ENCODE measurements at regions not wholly inside any gene's neighbourhood (a gene's known extent, or its start where the extent isn't known, plus 50 kb on each side); places are given as distances from the start of the nearest gene placed in this dataset.

DNA sequence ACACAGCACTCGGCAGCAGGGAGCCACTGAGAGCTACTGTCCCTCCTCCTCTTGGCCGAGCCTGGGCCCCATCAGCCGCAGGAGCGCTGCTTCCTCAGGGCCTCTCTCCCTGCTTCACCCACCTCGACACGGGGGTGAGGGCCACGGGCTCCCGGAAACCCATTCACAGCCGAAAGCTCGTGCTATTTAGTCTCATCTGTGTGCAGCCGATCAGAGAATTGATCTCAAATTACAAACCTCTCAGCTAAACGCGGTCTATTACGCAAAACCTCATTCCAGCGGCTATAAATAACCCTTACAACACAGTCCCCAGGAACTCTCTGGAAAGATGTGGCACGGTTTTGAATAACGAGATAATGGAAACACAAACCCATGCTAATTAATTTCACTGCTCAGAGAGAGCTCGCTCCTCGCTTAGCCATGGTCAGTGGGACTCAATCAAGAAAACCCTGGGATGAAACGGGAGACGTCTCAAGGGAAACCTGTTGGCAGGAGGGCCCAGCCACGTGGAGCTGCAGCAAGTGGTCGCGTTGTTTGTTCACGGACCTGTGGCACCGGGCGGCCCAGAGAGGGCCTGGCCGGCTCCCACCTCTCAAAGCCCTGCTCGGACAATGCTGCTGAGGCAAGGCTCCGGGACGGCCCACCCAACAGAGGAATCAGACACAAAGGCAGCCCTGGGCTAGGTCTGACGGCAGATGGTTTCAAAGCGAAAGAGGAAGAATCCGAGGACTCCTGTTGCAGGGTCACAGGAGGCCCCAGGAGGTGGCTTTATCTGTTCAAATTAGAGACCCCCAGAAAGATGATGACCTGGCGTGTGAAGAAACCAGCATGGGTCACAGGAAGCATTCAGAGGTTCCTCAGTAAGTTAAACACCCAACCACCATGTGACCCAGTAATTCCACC lies 210.5 kb downstream of the CTTN start:
- DNase-seq (ENCODE audit: low read depth) = peak; percentile 77

DNA sequence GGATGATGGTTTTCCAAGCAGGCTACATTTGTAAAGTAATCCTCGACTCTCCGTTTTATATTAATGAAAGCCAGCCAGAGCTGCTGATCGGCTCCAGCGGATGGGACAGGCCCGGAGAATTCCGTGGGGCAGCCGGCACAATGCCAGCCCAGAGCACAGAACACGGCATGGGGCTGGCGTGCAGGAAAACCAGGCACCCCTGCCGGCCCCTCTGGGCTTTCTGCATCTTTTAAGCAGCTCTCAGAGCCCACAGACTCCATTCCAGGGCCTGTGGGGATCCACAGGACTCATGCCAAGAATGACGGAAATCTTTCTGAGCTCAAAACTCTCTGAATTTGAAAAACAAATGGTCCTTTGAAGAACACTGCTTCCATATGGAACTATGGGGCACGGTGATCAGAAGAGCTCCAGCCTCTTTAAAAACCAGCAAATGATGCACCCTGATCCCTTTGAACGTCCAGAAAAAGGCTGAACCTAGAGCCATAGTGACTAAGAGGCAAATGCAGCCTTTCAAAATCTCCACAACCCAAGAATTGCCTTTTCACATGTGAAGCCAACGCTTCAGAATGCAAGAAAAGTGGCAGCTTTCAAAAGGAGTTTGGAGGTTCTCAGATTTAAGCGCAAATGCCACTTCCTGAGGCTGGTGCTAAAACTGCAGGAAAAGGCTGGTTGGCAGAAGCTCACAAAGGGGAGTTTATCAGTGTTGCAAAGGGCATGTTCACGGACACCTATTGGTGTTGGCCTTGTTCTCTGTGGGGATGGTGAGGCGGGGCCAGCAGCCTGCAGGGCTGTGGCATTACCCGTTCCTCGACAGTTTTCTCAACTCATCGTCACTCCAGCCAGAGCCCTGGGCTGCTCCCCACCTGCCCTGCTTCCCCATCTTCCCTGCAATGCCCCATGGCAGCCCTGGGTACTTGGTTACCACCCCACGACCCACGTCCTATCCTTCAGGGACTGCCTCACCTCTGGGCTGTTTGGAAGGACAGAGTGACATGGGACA lies 212.5 kb downstream of the CTTN start:
- DNase-seq (ENCODE audit: low read depth) = peak; percentile 57

DNA sequence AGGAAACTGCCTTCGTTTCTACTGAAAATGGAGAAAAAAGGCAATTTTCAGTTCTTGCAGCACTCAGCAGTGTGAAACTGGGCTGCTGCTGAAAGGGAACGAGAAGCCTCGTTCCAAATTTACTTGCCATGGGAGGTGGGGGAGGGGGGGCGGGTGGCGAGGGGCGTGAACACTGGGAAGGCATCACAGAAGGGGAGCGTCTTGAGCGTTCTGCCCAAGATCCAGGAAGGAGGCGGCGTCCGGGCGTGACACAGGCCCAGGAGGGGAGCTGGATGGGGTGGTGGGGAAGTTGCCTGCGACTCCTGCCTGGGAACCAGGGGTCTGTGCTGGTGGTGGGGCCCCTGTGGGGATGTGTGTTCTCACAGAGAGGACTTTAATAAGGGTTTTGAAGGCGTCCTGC lies 213.5 kb downstream of the CTTN start:
- DNase-seq (ENCODE audit: low read depth) = no peak

DNA sequence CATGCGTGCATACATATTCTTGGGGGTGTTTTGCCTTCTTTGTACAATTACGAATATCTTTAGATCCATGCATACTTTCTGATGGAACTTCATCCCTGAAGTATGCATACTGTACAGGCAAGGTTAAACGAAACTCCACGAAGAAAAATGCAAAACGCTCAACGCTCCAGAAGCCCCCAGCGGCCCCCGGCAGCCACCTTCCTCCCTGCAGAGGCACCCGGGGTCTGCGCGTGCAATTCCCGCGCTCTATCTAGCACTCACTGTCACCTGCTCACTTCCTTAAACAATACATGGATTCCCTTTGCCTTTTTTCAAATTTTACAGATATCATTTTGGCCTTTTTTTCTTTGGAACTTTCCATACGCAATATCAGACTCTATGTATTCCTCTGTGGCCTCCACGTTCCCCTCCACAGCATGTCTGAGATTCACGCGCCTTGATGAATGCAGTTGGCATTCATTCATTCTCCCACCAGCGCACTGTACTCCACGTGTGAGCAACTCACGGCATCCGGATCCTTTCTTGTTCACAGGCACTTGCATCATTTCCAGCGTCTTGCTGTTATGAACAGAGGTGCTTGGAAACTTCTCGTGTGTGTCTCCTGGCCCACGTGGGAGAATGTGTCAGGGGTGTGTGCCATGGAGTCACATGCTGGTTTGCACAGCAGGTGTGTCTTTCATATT lies 214.3 kb downstream of the CTTN start:
- DNase-seq (ENCODE audit: low read depth) = no peak

DNA sequence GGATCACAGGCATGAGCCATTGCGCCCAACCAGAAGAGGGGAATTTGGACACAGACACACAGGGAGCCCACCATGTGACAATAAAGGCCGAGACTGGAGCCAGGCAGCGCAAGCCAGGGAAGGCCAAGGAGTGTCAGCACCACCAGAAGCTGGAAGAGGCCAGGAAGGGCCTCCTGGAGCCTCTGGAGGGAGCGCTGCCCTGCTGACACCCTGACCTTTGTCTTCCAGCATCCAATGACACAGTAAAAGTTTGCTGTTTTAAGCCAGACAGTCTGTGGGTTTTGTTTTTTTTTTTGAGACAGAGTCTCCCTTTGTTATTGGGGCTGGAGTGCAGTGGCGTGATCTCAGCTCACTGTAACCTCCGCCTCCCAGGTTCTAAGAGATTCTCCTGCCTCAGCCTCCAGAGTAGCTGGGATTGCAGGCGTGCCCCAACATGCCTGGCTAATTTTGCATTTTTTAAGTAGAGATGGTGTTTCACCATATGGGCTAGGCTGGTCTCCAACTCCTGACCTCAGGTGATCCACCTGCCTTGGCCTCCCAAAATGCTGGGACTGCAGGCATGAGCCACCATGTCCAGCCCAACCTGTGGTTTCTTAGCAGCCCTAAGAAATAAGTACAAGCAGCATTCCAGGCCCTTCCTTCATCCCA lies 215.8 kb downstream of the CTTN start:
- no peak for DNase-seq (ENCODE audit: low read depth)

DNA sequence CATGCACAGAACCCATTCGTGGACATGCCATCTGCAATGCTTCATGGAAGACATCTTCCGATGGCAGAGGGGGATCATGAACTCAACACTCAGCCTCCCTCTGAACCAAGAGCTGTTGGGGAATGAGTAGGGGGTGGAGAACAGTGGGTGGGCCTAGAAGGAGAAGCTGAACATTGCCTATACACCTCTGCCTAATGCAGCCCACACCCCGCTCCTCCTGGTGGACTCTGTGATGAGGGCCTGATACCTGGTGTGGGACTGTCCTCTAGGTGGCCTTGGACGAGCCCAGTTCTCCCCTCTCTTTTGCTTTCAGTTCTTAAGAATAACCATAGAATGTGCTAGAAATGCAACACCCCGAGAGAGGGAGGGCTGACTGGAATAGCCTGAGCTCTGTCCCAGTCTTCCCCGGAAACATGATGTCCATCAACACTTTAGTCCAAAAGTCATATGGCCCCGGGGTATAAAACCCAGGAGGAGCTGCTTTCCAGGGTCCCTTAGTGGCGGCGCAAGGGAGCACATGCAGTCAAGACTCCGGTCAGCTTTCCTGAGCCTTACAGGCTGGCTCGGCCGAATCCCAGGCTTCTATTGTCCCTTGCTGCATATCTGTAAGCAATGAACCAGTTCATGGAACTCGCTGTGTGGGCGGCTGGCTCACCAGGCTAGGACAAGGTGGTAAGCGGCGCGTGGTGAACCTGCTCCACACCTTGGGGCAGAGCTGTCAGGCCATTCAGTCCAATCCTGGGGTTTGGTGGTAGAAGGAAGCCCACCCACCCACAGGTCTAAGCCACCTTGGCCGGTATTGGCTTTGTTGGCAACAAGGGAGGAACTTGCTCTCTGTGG lies 216.9 kb downstream of the CTTN start:
- no peak for DNase-seq (ENCODE audit: low read depth)

DNA sequence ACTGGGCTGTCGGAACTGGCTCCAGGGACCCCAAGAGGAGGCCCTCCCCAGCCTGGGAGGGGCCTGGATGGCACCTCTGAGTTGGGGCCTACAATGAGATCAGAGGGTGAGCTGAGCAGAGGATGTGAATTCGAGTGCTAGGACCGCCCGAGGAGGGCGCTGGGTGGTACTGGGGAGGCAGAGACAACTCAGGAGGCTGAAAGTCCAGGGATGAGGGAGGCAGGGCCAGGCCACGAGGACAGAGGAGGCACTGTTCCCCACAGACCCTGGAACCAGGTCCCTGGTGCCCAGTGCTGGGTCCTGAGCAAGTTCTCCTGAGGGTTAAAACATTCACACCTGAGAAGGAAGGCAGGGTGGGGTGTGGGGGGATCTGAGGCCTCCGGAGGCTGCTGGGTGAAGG lies 218.0 kb downstream of the CTTN start:
- no peak for DNase-seq (ENCODE audit: low read depth)

DNA sequence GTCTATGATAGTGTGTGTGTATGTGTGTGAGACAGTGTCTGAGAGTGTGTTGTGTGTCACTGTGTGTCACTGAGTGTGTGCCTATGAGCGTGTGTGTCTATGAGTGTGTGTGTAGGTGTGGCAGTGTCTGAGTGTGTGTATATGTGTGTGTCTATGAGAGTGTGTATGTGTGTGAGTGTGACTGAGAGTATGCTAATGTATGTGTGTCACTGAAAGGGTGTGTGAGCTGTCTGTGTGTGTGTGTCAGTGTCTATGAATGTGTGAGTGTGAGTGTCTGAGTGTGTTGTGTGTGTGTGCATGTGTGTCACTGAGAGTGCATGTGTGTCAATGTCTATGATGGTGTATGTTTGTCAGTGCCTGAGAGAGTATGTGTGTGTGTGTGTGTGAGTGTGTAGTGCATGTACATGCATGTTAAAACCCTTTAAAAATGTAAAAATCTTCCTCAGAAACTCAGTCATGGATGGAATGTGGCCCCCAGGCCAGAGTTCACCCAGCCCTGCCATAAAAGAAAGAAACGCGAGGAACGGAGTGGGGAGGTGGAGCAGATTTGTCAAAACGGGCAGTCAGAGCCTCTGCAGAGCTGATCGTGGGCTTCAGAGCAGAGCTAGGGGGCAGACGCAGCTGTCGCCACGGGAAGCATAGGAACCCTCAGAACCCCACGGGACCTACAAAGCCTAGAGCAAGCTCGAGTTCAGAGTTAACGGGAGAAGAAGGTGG lies 218.8 kb downstream of the CTTN start:
- no peak for DNase-seq (ENCODE audit: low read depth)

DNA sequence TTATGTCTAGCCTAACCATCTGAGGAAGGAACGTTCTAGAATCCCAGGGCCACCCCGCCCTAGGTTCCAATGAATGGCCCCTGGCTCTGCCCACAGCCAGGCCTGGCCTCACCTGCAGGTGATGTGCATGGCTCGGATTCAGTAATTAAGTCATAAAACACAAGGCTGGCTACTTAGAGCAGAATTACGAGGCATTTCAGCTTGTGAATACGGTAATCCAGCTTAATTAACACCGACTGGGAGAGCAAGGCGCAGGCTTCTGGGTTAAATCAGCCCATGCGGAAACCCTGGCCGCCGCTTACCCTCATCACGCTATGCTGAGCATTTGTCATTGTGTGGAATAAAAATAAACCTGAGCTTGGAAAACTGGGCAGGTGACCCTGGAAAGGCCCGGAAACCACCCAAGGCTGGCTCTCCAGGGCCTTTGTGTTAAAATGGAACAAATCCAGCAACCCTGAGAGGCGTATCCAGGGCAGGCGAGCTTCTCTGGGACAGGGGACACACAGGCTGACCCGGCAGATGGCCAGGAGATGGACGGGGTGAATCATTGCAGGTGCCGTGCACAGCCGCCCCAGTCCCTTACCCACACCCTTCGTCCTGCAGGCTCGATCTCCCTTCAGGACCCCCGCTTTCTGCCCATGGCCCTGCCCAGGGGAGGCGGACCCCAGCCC lies 220.2 kb downstream of the CTTN start:
- no peak for DNase-seq (ENCODE audit: low read depth)

DNA sequence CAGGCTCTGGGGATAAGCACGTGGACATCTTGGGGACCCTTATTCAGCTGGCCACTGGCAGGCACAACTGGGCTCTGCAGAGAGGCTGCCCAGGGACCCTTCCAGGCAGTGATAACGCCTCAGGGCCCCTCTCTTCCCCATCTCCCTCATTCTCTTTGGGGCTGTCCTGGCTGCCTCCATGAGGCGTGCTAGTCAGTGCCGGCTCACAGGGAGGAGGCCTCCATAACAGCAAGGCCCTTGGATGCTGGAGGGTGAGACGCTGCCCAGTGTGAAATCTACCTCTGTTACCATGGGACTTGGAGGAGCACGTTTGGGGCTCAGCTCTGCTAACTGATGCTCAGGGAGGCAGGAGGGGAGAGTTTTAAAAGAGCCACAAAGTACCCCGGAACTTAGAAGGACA lies 221.3 kb downstream of the CTTN start:
- DNase-seq (ENCODE audit: low read depth) = no peak

DNA sequence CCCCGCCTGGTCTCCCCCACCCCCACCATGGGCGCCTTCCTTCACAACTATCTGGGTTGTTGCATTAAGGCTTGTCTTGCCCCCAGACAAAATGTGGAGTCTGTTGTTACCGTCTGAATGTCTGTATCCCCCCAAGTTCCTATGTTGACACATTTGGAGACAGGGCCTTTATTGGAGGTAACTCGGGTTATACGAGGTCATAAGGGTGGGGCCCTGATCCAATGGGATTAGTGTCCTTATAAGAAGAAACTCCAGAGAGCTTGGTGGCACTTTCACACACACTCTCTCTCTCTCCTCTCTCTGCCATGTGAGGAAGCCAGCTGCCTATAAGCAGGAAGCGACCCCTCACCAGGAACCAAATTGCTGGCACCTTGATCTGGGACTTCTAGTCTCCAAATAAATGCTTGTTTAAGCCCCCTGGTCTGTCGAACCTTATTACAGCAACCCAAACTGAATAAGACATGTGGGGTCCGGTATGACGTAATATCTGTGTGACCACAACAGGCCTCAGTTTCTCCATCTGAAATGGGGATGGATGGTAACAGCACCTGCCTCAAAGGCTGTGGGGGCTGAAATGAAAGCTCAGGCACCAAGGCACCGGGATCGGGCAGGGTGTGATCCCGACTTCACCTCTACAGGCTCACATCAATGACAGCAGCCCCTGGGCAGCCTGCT lies 222.3 kb downstream of the CTTN start:
- DNase-seq (ENCODE audit: low read depth) = no peak

DNA sequence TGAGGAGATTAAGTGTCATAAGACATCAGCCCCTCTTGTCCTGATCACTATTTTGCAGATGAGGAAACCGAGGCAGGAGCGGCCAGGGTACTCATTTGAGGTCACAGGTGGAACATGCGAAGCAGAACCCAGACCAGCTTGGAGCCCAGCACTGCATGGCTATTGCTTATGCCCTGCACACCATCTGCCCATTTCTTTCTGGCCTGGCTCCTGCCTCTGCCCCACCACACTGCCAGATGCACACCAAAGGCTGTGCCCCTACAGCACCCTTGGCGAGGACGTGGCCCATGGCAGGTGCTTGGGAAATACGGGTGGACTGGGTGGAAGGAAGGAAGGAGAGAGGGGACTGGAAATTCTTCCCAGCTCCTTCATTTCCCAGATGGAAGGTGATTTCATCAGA lies 222.9 kb downstream of the CTTN start:
- no peak for DNase-seq (ENCODE audit: low read depth)

DNA sequence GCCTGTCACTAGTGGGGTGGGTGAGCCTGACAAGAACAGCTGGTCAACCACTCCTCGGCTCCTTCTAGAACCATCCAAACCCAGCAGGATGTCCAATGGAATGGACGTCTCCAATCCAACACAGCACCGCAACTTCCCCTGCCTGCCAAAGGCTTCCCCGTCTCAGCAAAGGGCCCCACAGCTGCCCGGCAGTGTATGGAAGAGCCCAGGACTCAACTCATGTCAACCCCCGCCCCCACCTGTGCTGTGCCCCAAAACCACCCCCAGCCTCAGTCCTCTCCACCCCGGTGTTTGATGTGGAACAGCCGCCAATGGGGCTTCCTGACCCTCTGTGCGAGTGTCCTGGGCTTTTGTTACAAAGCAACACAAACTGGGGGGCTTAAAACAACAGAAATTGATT lies 223.8 kb downstream of the CTTN start:
- DNase-seq (ENCODE audit: low read depth) = no peak

DNA sequence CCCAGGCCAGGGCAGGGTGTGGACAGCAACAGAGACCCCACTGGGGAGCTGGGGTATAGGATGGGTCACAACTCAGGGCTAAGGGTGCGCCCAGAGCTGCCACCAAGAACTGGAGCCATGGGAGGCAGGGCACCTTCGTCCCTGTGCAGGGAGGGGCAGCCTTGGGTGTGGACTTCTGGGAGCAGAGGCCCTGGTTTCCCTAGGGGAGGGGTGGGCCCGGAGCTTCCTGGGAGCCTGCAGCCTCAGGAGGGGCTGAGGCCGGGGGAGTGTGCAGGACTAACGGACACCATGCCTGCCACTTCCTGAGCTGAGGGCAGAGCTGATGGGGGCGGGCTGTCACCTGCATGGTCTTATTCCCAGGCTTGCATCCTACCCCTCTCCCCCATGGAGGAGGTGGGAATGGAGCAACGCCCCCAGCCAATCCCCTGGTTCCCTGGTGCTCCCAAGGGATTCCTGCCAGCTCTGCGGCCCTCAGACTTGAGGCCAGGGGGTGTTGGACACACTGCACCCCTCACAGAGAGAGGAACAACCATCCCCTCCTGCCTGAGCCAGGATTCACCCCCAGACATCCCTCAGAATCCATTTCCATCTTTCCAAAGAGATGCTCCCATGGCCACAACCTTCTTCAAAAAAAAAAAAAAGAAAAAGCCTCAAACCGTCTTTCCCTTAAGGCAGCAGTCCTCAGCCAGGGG lies 225.7 kb downstream of the CTTN start:
- no peak for DNase-seq (ENCODE audit: low read depth)

DNA sequence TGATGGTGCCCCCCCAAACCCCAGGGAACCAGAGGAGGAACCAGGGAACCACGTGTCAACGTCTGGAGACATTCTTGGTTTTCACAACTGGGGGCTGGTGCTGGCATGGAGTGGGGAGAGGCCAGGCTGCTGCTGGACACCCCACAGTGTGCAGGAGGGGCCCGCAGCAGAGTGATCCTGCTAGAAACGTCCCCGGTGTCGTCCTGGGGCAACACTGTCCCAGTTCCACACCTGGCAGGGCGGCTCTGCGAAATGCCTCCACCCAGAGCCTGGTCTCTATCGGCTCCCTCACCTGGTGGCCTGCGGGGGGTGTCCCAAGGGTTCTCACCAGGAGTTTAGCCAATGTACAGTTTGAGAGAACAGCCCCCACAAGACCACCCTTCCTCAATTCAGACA lies 226.3 kb downstream of the CTTN start:
- DNase-seq (ENCODE audit: low read depth) = no peak

DNA sequence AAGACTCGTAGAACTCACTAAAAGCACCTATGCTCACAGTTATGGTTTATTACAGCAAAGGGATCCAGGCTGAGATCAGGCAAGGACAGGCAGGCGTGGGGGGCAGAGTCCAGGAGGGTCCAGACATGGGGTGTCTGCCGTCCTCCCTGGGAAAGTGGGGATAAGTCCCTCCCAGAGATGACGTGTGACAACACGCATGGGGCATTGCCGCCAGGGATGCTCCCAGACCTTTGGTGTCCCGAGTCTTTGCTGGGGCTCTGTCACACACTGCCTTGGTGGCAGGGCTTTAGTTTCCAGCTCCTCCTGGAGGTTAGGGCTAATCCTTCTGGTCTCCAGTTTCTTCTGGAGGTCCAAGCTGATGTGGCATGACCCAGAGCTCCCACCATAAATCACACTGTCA lies 226.7 kb downstream of the CTTN start:
- DNase-seq (ENCODE audit: low read depth) = no peak

DNA sequence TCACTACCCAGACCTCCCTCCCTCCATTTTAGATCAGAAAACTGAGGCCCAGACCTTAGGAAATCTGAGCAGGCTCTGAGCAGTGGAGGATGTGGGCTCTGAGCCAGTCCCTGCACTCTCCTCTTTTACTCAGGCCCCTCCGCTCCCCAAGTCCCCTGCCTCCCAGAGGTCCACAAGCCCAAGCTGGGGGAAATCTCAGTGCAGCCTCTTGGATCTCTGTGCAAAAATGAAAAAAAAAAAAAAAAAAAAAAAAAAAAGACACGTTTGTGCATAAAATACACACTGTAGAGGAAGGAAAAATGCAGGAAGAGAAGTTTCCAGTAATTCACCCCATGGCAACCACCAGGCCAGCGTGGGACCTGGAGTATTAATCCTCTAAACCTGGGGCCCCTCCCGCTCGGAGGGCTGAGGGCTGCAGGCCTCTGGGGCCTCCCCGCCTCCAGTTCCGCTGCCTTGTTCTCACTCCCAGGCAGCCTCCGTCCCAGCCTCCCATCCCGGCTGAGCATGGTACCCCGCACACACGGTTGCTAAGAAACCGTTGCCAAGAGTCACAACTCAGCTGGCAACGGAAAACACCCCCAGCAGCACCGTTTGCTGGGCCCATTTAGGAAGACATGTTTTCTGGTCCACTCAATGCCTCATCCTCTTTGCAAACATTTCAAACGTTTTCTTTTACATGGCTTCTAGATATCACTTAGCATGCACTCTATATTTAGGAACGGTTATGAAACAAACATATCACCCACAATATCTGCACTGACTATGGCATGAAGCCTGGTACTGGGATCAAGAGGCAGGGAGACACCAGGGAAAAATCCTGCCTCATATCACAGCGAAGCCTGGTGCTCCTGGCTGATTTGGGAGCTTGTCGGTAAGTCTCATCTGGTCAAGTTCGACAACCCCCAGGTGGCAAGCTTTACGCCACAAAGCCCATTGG lies 227.5 kb downstream of the CTTN start:
- no peak for DNase-seq (ENCODE audit: low read depth)

Data from fibroblast of gingiva (primary cell).